ENCODE measurements at regions not wholly inside any gene's neighbourhood (a gene's known extent, or its start where the extent isn't known, plus 50 kb on each side); places are given as distances from the start of the nearest gene placed in this dataset.

DNA sequence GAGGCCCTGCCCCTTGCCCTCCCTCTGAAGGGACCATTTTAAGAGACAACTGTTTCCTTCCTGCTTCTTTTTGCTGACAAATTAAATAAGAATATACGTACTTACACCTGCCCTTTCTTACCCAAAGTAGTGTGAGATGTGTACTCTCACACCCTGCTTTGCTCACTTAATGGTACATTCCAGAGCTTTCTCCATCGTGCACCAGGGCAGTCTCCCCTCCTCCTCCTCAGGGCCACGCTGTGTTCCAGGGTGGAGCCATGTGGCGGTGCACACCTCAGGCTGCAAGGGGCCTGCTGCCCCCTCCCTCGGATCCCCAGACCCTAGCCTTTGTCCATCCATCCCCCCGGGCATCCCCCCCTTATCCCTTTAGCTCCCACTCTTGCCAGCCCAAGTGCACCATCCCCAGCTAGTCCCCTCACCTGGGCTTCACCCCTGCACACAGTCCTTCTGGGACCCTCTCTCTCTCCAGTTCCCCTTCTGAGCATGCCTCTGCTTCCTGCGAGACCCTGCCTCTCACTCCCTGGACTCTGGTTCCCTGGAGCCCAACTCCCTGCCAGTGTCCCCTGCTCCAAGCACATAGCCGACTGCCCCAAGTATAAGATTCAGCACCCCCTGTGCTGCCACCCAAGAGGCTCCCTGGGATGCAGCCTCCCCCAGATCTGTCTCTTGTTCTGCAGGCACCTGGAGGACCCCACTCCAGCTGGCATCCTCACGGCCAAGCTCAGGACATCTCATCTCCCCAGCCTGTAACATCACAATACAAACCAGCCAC is 89.5 kb upstream of the IQSEC1 start:
- Histone ChIP-seq H3K14ac (replicated peaks; ENCODE audit: low read depth, low read length) (no peak overlapping the region), H4K8ac (ENCODE audit: low read depth in 2 of 2, low read length in 2 of 2) (no peak overlapping the region), H3K4me3 (ENCODE audit: insufficient read depth, low read depth, low read length) (no peak overlapping the region), H3K18ac (ENCODE audit: low read depth, low read length) (no peak overlapping the region), H2BK120ac (ENCODE audit: low read depth, low read length) (no peak overlapping the region), H3K36me3 (ENCODE audit: control insufficient read depth, insufficient read depth, low read length) (no peaks in the 10 kb centered on the region), H3K4ac (ENCODE audit: low read depth, low read length) (no peak overlapping the region), H4K20me1 (ENCODE audit: insufficient read depth, low read length) (no peaks in the 10 kb centered on the region), H4K5ac (ENCODE audit: low read depth, low read length) (no peak overlapping the region), H3K9ac (ENCODE audit: low read depth, low read length) (no peak overlapping the region), H3K4me2 (ENCODE audit: low read depth, low read length) (no peak overlapping the region), H2BK20ac (ENCODE audit: low read depth, low read length) (no peak overlapping the region), H2AK5ac (ENCODE audit: low read depth, low read length) (no peak overlapping the region), H2BK15ac (ENCODE audit: low read depth, low read length) (no peak overlapping the region), H3K9me1 (ENCODE audit: insufficient read depth, low read length) (no peaks in the 10 kb centered on the region), H3K23ac (ENCODE audit: low read depth, low read length) (no peak overlapping the region), H3K79me1 (ENCODE audit: low read depth in 1 of 2, low read length in 2 of 2) (no peaks in the 10 kb centered on the region), H3K9me3 (ENCODE audit: control insufficient read depth, insufficient read depth, low read length) (no peaks in the 10 kb centered on the region), H2AK9ac (replicated peaks; ENCODE audit: low read depth, low read length, poor library complexity) (no peak overlapping the region), H3K56ac (ENCODE audit: extremely low read depth, insufficient read depth, low read length) (no peak overlapping the region), H3K27ac (ENCODE audit: insufficient read depth, low read length) (no peak overlapping the region), H4K91ac (ENCODE audit: insufficient read depth, low read depth, low read length) (no peak overlapping the region), H3K4me1 (ENCODE audit: control insufficient read depth, insufficient read depth, low read length) (no peaks in the 10 kb centered on the region), H2BK5ac (ENCODE audit: low read depth, low read length, poor library complexity, severe bottlenecking) (no peak overlapping the region), H3K27me3 (ENCODE audit: control insufficient read depth, insufficient read depth, low read length) (peaks cover 4% of the 10 kb centered on the region), H2AFZ (replicated peaks; ENCODE audit: low read length, poor library complexity) (no peak overlapping the region)
- BruUV-seq (replicated peaks): no TSS peak
- ATAC-seq (ENCODE audit: low read depth) (no peak), DNase-seq (no peak)
- ChIA-PET POLR2A (ENCODE audit: unreplicated experiment) (no interaction called here), CTCF (no interaction called here)
- in situ Hi-C loops (cut with MboI; ENCODE audit: low sequenced_read_pairs) (no loop called here), dilution Hi-C loops (cut with HindIII; ENCODE audit: low sequenced_read_pairs, unreplicated experiment) (no loop called here), intact Hi-C loops (cut with micrococcal nuclease) (no loop called here)
- no peak for TF ChIP-seq POLR2A (IDR thresholded peaks at IDR 0.05; ENCODE audit: low read depth, low read length)
- 69% methylated on average over 2 of the region's 9 CpGs; no CpG with 5 or more reads in 1 of the 2 experiments for WGBS, 2 experiments (ENCODE audit: extremely low coverage in 2 of 2, insufficient read length in 1 of 2)
